ENCODE measurements at regions not wholly inside any gene's neighbourhood (a gene's known extent, or its start where the extent isn't known, plus 50 kb on each side); places are given as distances from the start of the nearest gene placed in this dataset.

- DNase-seq (ENCODE audit: low read depth), result no peak
Observed at GRCh38 chr7:9961161-9961922, 1012.3 kb upstream of the PHF14 start.

- DNase-seq (ENCODE audit: low read depth), result no peak
Observed at GRCh38 chr7:9962742-9963141, 1010.9 kb upstream of the PHF14 start.

GRCh38 chr7:9978106-9979064, 995.3 kb upstream of the PHF14 start:
- no peak for DNase-seq (ENCODE audit: low read depth)

- no peak for DNase-seq (ENCODE audit: low read depth)
Observed at GRCh38 chr7:9981742-9982349, 991.8 kb upstream of the PHF14 start.

- DNase-seq (ENCODE audit: low read depth), result no peak
Observed at GRCh38 chr7:9983048-9983447, 990.6 kb upstream of the PHF14 start.

- DNase-seq (ENCODE audit: low read depth), result no peak
Observed at GRCh38 chr7:10015687-10016086, 958.0 kb upstream of the PHF14 start.

GRCh38 chr7:10022480-10022879, 951.2 kb upstream of the PHF14 start:
- DNase-seq (ENCODE audit: low read depth), result no peak

- DNase-seq (ENCODE audit: low read depth), result peak; percentile 27
Observed at GRCh38 chr7:10022957-10023356, 950.7 kb upstream of the PHF14 start.

GRCh38 chr7:10034843-10035556, 938.7 kb upstream of the PHF14 start:
- DNase-seq (ENCODE audit: low read depth), result peak; percentile 37

GRCh38 chr7:10036693-10037092, 937.0 kb upstream of the PHF14 start:
- DNase-seq (ENCODE audit: low read depth), result no peak

GRCh38 chr7:10038351-10038750, 935.3 kb upstream of the PHF14 start:
- DNase-seq (ENCODE audit: low read depth), result peak; percentile 1

GRCh38 chr7:10040674-10041073, 933.0 kb upstream of the PHF14 start:
- no peak for DNase-seq (ENCODE audit: low read depth)

GRCh38 chr7:10070899-10071298, 902.8 kb upstream of the PHF14 start:
- DNase-seq (ENCODE audit: low read depth), result no peak

GRCh38 chr7:10075866-10076265, 897.8 kb upstream of the PHF14 start:
- no peak for DNase-seq (ENCODE audit: low read depth)

GRCh38 chr7:10076660-10077300, 896.9 kb upstream of the PHF14 start:
- DNase-seq (ENCODE audit: low read depth), result no peak

- DNase-seq (ENCODE audit: low read depth), result no peak
Observed at GRCh38 chr7:10079572-10079971, 894.1 kb upstream of the PHF14 start.

GRCh38 chr7:10082896-10083295, 890.8 kb upstream of the PHF14 start:
- no peak for DNase-seq (ENCODE audit: low read depth)

GRCh38 chr7:10083766-10084165, 889.9 kb upstream of the PHF14 start:
- no peak for DNase-seq (ENCODE audit: low read depth)

GRCh38 chr7:10085231-10085630, 888.4 kb upstream of the PHF14 start:
- DNase-seq (ENCODE audit: low read depth), result no peak

GRCh38 chr7:10100572-10100971, 873.1 kb upstream of the PHF14 start:
- no peak for DNase-seq (ENCODE audit: low read depth)

- DNase-seq (ENCODE audit: low read depth), result no peak
Observed at GRCh38 chr7:10101351-10101750, 872.3 kb upstream of the PHF14 start.
